ENCODE measurements at regions not wholly inside any gene's neighbourhood (a gene's known extent, or its start where the extent isn't known, plus 50 kb on each side); places are given as distances from the start of the nearest gene placed in this dataset.
A peak's percentile ranks its signal among the peaks of the same experiment; 100 is the strongest.

- no peak overlapping the region for H2BK120ac ChIP-seq (ENCODE audit: low read depth, low read length)
- TF ChIP-seq USF2 (IDR thresholded peaks at IDR 0.05; ENCODE audit: low read depth, low read length) (no peak), POLR2A (IDR thresholded peaks at IDR 0.05; ENCODE audit: low read depth, low read length) (no peak), RAD21 (IDR thresholded peaks at IDR 0.05; ENCODE audit: low read length) (no peak), FOS (IDR thresholded peaks at IDR 0.05; ENCODE audit: low read depth, low read length) (no peak), ELK1 (IDR thresholded peaks at IDR 0.05; ENCODE audit: borderline replicate concordance, low read depth, low read length) (no peak), MAFK (IDR thresholded peaks at IDR 0.05; ENCODE audit: low read depth, low read length) (no peak), CTCF (conservative IDR thresholded peaks at IDR 0.05; ENCODE audit: low read depth, low read length) (no peak), SMC3 (IDR thresholded peaks at IDR 0.05; ENCODE audit: low read depth, low read length) (no peak), CHD1 (IDR thresholded peaks at IDR 0.05; ENCODE audit: low read depth, low read length) (no peak), MAZ (IDR thresholded peaks at IDR 0.05; ENCODE audit: borderline replicate concordance, low read depth, low read length) (no peak), RCOR1 (IDR thresholded peaks at IDR 0.05; ENCODE audit: insufficient replicate concordance, low read length) (no peak), NFE2L2 (IDR thresholded peaks at IDR 0.05; ENCODE audit: low read depth, low read length) (no peak), MXI1 (IDR thresholded peaks at IDR 0.05; ENCODE audit: borderline replicate concordance, low read depth, low read length) (no peak)
- dilution Hi-C loops (cut with HindIII; ENCODE audit: low sequenced_read_pairs, unreplicated experiment) (no loop called here), in situ Hi-C loops (cut with MboI; ENCODE audit: low sequenced_read_pairs) (no loop called here), intact Hi-C loops (cut with micrococcal nuclease) (no loop called here)
- H2BK15ac ChIP-seq (ENCODE audit: low read depth, low read length): no peak overlapping the region
- no peak overlapping the region for H2AFZ ChIP-seq (replicated peaks; ENCODE audit: low read length, poor library complexity)
- H3K9me1 ChIP-seq (ENCODE audit: insufficient read depth, low read length): no peaks in the 10 kb centered on the region
- no peak overlapping the region for H3K4me3 ChIP-seq (ENCODE audit: insufficient read depth, low read depth, low read length)
- no peak overlapping the region for H2AK9ac ChIP-seq (replicated peaks; ENCODE audit: low read depth, low read length, poor library complexity)
- DNase-seq (peak; percentile 13), ATAC-seq (ENCODE audit: low read depth) (peak; percentile 72)
- no peak overlapping the region for H3K4ac ChIP-seq (ENCODE audit: low read depth, low read length)
- no peak overlapping the region for H3K14ac ChIP-seq (replicated peaks; ENCODE audit: low read depth, low read length)
- POLR2A ChIA-PET (ENCODE audit: unreplicated experiment): no interaction called here
- H2BK5ac ChIP-seq (ENCODE audit: low read depth, low read length, poor library complexity, severe bottlenecking): no peak overlapping the region
- no peak overlapping the region for H4K91ac ChIP-seq (ENCODE audit: insufficient read depth, low read depth, low read length)
- no peak overlapping the region for H3K23ac ChIP-seq (ENCODE audit: low read depth, low read length)
- CTCF ChIA-PET: no interaction called here
- H3K9me3 ChIP-seq (ENCODE audit: control insufficient read depth, insufficient read depth, low read length): no peaks in the 10 kb centered on the region
- no peak overlapping the region for H3K9ac ChIP-seq (ENCODE audit: low read depth, low read length)
- H3K56ac ChIP-seq (ENCODE audit: extremely low read depth, insufficient read depth, low read length): no peak overlapping the region
- H4K8ac ChIP-seq (ENCODE audit: low read depth in 2 of 2, low read length in 2 of 2): peak overlapping the region in 1 of 2 experiments; percentile 16; a peak in 2 of 4 replicates
- no peak overlapping the region for H4K5ac ChIP-seq (ENCODE audit: low read depth, low read length)
- no peak overlapping the region for H3K18ac ChIP-seq (ENCODE audit: low read depth, low read length)
- no peaks in the 10 kb centered on the region for H4K20me1 ChIP-seq (ENCODE audit: insufficient read depth, low read length)
- no peak overlapping the region for H2AK5ac ChIP-seq (ENCODE audit: low read depth, low read length)
- no peak overlapping the region for H2BK20ac ChIP-seq (ENCODE audit: low read depth, low read length)
- peaks cover 3% of the 10 kb centered on the region for H3K4me1 ChIP-seq (ENCODE audit: control insufficient read depth, insufficient read depth, low read length)
- no CpG with 5 or more reads among the region's 2 CpGs for WGBS, 2 experiments (ENCODE audit: extremely low coverage in 2 of 2, insufficient read length in 1 of 2)
- BruUV-seq (replicated peaks): no TSS peak
- H3K4me2 ChIP-seq (ENCODE audit: low read depth, low read length): no peak overlapping the region; the same call in 1 of the 2 replicates
- no peak overlapping the region for H3K27ac ChIP-seq (ENCODE audit: insufficient read depth, low read length)
- H3K27me3 ChIP-seq (ENCODE audit: control insufficient read depth, insufficient read depth, low read length): no peaks in the 10 kb centered on the region
- no peaks in the 10 kb centered on the region for H3K36me3 ChIP-seq (ENCODE audit: control insufficient read depth, insufficient read depth, low read length)
- H3K79me1 ChIP-seq (ENCODE audit: low read depth in 1 of 2, low read length in 2 of 2): no peaks in the 10 kb centered on the region
These were observed 874.5 kb downstream of the FLRT2 start for GRCh38 chr14:86404425-86404824.

All from IMR-90 (cell line).